Choroid plexus epithelial cell (primary cell): ENCODE measurements at regions not wholly inside any gene's neighbourhood (a gene's known extent, or its start where the extent isn't known, plus 50 kb on each side); places are given as distances from the start of the nearest gene placed in this dataset.

Experiments
- DNase-seq: peaks from one replicate; pipeline ENCODE4 v3.0.0-alpha.2; 2010; ENCODE audit warnings: low read depth
- H3K4me3 ChIP-seq: 2 replicates; pipeline ENCODE4 v1.5.1; 2011; ENCODE audit warnings: low read depth, mild to moderate bottlenecking, control low read depth, low read length, moderate library complexity
- TF ChIP-seq, protein P1 (sequence below): conservative IDR thresholded peaks from 2 replicates; pipeline ENCODE4 v1.5.1; 2011; ENCODE audit warnings: low read depth, mild to moderate bottlenecking, control low read depth, inconsistent platforms, low read length, moderate library complexity

GRCh38 chr17:36680701-36681202 lies 79.4 kb downstream of the MRM1 start:
- no peak for DNase-seq
- H3K4me3 ChIP-seq: no peak overlapping the region
- TF ChIP-seq, protein P1, sequence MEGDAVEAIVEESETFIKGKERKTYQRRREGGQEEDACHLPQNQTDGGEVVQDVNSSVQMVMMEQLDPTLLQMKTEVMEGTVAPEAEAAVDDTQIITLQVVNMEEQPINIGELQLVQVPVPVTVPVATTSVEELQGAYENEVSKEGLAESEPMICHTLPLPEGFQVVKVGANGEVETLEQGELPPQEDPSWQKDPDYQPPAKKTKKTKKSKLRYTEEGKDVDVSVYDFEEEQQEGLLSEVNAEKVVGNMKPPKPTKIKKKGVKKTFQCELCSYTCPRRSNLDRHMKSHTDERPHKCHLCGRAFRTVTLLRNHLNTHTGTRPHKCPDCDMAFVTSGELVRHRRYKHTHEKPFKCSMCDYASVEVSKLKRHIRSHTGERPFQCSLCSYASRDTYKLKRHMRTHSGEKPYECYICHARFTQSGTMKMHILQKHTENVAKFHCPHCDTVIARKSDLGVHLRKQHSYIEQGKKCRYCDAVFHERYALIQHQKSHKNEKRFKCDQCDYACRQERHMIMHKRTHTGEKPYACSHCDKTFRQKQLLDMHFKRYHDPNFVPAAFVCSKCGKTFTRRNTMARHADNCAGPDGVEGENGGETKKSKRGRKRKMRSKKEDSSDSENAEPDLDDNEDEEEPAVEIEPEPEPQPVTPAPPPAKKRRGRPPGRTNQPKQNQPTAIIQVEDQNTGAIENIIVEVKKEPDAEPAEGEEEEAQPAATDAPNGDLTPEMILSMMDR: no peak

- H3K4me3 ChIP-seq: no peak overlapping the region
- TF ChIP-seq, protein P1: no peak
- DNase-seq: no peak
Measured at GRCh38 chr17:36682773-36683172, 81.4 kb downstream of the MRM1 start.

DNA sequence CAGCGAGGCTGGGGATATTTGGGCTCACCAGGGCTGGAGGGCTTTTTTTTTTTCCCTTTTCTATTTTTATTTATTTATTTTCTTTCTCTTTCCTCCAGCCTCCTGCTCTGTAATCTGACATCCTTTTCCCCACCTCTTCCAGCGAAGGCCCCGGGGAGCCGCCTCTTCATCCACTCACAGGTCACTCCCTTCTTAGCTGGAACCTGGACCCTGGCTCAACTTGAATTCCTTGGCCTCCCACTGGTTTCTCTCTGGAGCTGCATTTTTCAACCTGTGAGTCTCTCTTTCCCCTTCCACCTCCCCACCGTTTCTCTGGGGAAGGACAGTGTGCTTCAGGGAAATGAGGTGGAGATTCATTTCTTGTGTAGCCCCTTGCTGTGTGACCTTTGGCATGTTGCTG lies 82.0 kb downstream of the MRM1 start:
- DNase-seq: no peak
- no peak overlapping the region for H3K4me3 ChIP-seq
- TF ChIP-seq, protein P1: no peak

DNA sequence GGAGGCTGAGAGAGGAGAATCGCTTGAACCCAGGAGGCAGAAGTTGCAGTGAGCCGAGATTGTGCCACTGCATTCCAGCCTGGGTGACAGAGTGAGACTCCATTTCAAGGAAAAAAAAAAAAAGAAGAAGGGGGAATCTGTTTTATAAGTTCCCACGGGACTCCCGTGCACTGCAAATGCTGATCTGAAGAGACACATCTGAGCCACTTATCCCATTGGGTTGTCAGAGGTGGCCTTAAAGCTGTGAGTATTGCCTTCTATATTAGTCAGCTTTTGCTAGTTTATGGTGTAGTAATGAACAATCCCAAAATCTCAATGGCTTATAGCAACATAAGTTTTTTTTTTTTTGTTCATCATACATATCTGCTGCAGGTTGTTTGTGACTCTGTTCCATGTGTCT lies 82.8 kb downstream of the MRM1 start:
- no peak for DNase-seq
- no peak overlapping the region for H3K4me3 ChIP-seq
- TF ChIP-seq, protein P1: no peak

GRCh38 chr17:36686123-36686669 lies 84.8 kb downstream of the MRM1 start:
- no peak for DNase-seq
- no peak overlapping the region for H3K4me3 ChIP-seq
- TF ChIP-seq, protein P1: no peak

DNA sequence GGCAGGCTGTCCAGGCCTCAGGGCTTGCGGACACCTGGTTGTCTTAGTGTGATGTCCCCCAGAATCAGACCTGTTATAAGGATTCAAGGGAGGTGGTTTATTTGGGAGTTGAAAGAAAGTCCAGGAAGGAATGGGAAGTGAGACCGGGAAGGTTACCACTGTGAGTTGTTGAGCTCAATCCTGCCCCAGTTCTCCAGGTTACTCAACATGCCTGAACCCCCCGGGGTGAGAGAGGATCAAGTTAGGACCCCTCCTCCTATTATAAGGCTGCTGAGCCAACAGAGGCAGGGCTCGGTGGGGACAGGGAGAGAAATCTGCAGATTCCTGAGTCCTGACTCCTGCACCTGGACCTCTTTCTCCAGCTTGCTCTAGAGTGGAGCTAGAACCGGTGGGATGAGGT lies 86.4 kb downstream of the MRM1 start:
- H3K4me3 ChIP-seq: no peak overlapping the region
- TF ChIP-seq, protein P1: no peak
- no peak for DNase-seq

- TF ChIP-seq, protein P1: no peak
- DNase-seq: no peak
- no peak overlapping the region for H3K4me3 ChIP-seq
Measured at GRCh38 chr17:36689089-36689667, 87.8 kb downstream of the MRM1 start.
